ENCODE measurements at regions not wholly inside any gene's neighbourhood (a gene's known extent, or its start where the extent isn't known, plus 50 kb on each side); places are given as distances from the start of the nearest gene placed in this dataset.

DNA sequence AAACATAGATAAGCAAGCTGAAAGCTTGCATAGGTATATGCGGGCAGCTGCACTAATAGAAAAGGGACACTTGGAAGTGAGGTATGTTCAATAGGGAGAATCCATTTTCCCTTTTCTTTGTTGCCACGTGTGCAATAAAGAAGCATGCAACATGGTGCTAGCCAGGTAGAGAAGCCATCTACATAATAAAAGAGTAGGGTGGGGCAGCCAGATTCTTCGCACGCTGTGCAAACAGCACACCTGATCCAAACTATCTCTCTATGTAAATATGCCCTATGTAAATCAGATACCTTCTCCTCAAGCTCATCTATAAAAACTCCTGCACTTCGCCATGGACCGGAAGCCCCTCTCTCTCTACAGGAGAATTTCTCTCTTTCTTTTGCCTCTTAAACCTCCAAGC is 91.9 kb upstream of the C9orf72 start:
- H4K91ac ChIP-seq (ENCODE audit: insufficient read depth, low read depth, low read length) = no peak overlapping the region
- TF ChIP-seq NFE2L2 (IDR thresholded peaks at IDR 0.05; ENCODE audit: low read depth, low read length) = no peak
- TF ChIP-seq RAD21 (IDR thresholded peaks at IDR 0.05; ENCODE audit: low read length) = no peak
- no peak for TF ChIP-seq CHD1 (IDR thresholded peaks at IDR 0.05; ENCODE audit: low read depth, low read length)
- TF ChIP-seq, protein P1, sequence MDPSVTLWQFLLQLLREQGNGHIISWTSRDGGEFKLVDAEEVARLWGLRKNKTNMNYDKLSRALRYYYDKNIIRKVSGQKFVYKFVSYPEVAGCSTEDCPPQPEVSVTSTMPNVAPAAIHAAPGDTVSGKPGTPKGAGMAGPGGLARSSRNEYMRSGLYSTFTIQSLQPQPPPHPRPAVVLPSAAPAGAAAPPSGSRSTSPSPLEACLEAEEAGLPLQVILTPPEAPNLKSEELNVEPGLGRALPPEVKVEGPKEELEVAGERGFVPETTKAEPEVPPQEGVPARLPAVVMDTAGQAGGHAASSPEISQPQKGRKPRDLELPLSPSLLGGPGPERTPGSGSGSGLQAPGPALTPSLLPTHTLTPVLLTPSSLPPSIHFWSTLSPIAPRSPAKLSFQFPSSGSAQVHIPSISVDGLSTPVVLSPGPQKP (IDR thresholded peaks at IDR 0.05; ENCODE audit: borderline replicate concordance, low read depth, low read length) = no peak
- TF ChIP-seq MAZ (IDR thresholded peaks at IDR 0.05; ENCODE audit: borderline replicate concordance, low read depth, low read length) = no peak
- no peak for TF ChIP-seq SMC3 (IDR thresholded peaks at IDR 0.05; ENCODE audit: low read depth, low read length)
- no peak for TF ChIP-seq MXI1 (IDR thresholded peaks at IDR 0.05; ENCODE audit: borderline replicate concordance, low read depth, low read length)
- TF ChIP-seq FOS (IDR thresholded peaks at IDR 0.05; ENCODE audit: low read depth, low read length) = no peak
- no peak for TF ChIP-seq CEBPB (IDR thresholded peaks at IDR 0.05; ENCODE audit: low read depth, low read length)
- no peak for TF ChIP-seq POLR2A (IDR thresholded peaks at IDR 0.05; ENCODE audit: low read depth, low read length)
- TF ChIP-seq USF2 (IDR thresholded peaks at IDR 0.05; ENCODE audit: low read depth, low read length) = no peak
- DNase-seq (no peak), ATAC-seq (ENCODE audit: low read depth) (no peak)
- H3K14ac ChIP-seq (replicated peaks; ENCODE audit: low read depth, low read length) = no peak overlapping the region
- H2AK5ac ChIP-seq (ENCODE audit: low read depth, low read length) = no peak overlapping the region
- no peaks in the 10 kb centered on the region for H3K9me3 ChIP-seq (ENCODE audit: control insufficient read depth, insufficient read depth, low read length)
- no peak overlapping the region for H3K9ac ChIP-seq (ENCODE audit: low read depth, low read length)
- H2BK15ac ChIP-seq (ENCODE audit: low read depth, low read length) = no peak overlapping the region
- ChIA-PET POLR2A (ENCODE audit: unreplicated experiment) (no interaction called here), CTCF (no interaction called here)
- H2BK20ac ChIP-seq (ENCODE audit: low read depth, low read length) = no peak overlapping the region
- H2AK9ac ChIP-seq (replicated peaks; ENCODE audit: low read depth, low read length, poor library complexity) = no peak overlapping the region
- no peak overlapping the region for H2AFZ ChIP-seq (replicated peaks; ENCODE audit: low read length, poor library complexity)
- no peak overlapping the region for H3K4ac ChIP-seq (ENCODE audit: low read depth, low read length)
- no peak overlapping the region for H2BK120ac ChIP-seq (ENCODE audit: low read depth, low read length)
- H3K27me3 ChIP-seq (ENCODE audit: control insufficient read depth, insufficient read depth, low read length) = no peaks in the 10 kb centered on the region
- H3K56ac ChIP-seq (ENCODE audit: extremely low read depth, insufficient read depth, low read length) = no peak overlapping the region
- no peak overlapping the region for H4K8ac ChIP-seq (ENCODE audit: low read depth in 2 of 2, low read length in 2 of 2)
- in situ Hi-C loops (cut with MboI; ENCODE audit: low sequenced_read_pairs) = no loop called here
- no peak overlapping the region for H3K23ac ChIP-seq (ENCODE audit: low read depth, low read length)
- H3K4me3 ChIP-seq (ENCODE audit: insufficient read depth, low read depth, low read length) = no peak overlapping the region
- dilution Hi-C loops (cut with HindIII; ENCODE audit: low sequenced_read_pairs, unreplicated experiment) = no loop called here
- no peaks in the 10 kb centered on the region for H4K20me1 ChIP-seq (ENCODE audit: insufficient read depth, low read length)
- no peaks in the 10 kb centered on the region for H3K4me1 ChIP-seq (ENCODE audit: control insufficient read depth, insufficient read depth, low read length)
- no peak overlapping the region for H3K27ac ChIP-seq (ENCODE audit: insufficient read depth, low read length)
- BruUV-seq (replicated peaks) = no TSS peak
- no peak overlapping the region for H2BK5ac ChIP-seq (ENCODE audit: low read depth, low read length, poor library complexity, severe bottlenecking)
- no peaks in the 10 kb centered on the region for H3K36me3 ChIP-seq (ENCODE audit: control insufficient read depth, insufficient read depth, low read length)
- whole genome bisulfite sequencing, 2 experiments (ENCODE audit: extremely low coverage in 2 of 2, insufficient read length in 1 of 2) = no CpG with 5 or more reads among the region's 6 CpGs
- intact Hi-C loops (cut with micrococcal nuclease) = no loop called here
- H3K18ac ChIP-seq (ENCODE audit: low read depth, low read length) = no peak overlapping the region
- H3K79me1 ChIP-seq (ENCODE audit: low read depth in 1 of 2, low read length in 2 of 2) = no peaks in the 10 kb centered on the region
- no peaks in the 10 kb centered on the region; the same call in 1 of the 2 replicates for H3K9me1 ChIP-seq (ENCODE audit: insufficient read depth, low read length)
- H4K5ac ChIP-seq (ENCODE audit: low read depth, low read length) = no peak overlapping the region
- H3K4me2 ChIP-seq (ENCODE audit: low read depth, low read length) = no peak overlapping the region
